ENCODE measurements at regions not wholly inside any gene's neighbourhood (a gene's known extent, or its start where the extent isn't known, plus 50 kb on each side); places are given as distances from the start of the nearest gene placed in this dataset.

GRCh38 chr18:52140986-52141385 is 199.0 kb upstream of the DCC start (continued):
- TF ChIP-seq ATF2 (IDR thresholded peaks at IDR 0.05; ENCODE audit: low read length), result no peak
- TF ChIP-seq BACH1 (IDR thresholded peaks at IDR 0.05; ENCODE audit: low read length), result no peak
- no peak for TF ChIP-seq TAF7 (optimal IDR thresholded peaks at IDR 0.05; ENCODE audit: borderline replicate concordance, low read depth, low read length)
